Ovary (tissue), 7 donors: ENCODE measurements at regions not wholly inside any gene's neighbourhood (a gene's known extent, or its start where the extent isn't known, plus 50 kb on each side); places are given as distances from the start of the nearest gene placed in this dataset.

Source experiments
- DNase-seq, 5 donors: peaks; one replicate each; pipeline ENCODE4 v3.0.0-alpha.2; 2019 to 2020
- H3K27ac ChIP-seq, 2 donors: fragments of 200-600 bp; one replicate each; pipeline versions ENCODE4 v1.5.1 to v1.8.0; 2019 to 2022
- H3K27me3 ChIP-seq: fragments of 200-600 bp; one replicate; pipeline ENCODE4 v1.8.0; 2022
- H3K36me3 ChIP-seq: fragments of 200-600 bp; sonication (generic); one replicate; pipeline ENCODE4 v1.5.1; 2019
- H3K4me1 ChIP-seq: one replicate; pipeline ENCODE4 v1.8.1; 2013; ENCODE audit warnings: mild to moderate bottlenecking, moderate library complexity; ENCODE audit not compliant: insufficient read depth
- H3K4me3 ChIP-seq: fragments of 200-600 bp; sonication (generic); one replicate; pipeline ENCODE4 v1.5.1; 2017
- H3K9me3 ChIP-seq, 2 donors: fragments of 200-600 bp in 1 of 2; sonication (generic) in 1 of 2; one replicate each; pipeline versions ENCODE4 v1.5.1 to v1.8.1; 2013 to 2019; ENCODE audit warnings: mild to moderate bottlenecking in 1 of 2, moderate library complexity in 1 of 2
- EP300 ChIP-seq: sonication (generic); formaldehyde crosslinking; IDR thresholded peaks from one replicate; pipeline ENCODE4 v1.6.1; 2017; ENCODE audit warnings: antibody characterized with exemption
- POLR2A ChIP-seq: fragments of 450-650 bp; IDR thresholded peaks from one replicate; pipeline ENCODE4 v1.6.1; 2017; ENCODE audit warnings: antibody characterized with exemption, mild to moderate bottlenecking, moderate library complexity
- WGBS, 3 donors: extraction: QIAGEN DNeasy Blood & Tissue Kit in 1 of 3; methylation state at CpG; one replicate each; pipeline versions ENCODE4 v1.1.5 to v1.1.7; 2013 to 2017; 5-methylcytosine and 5-hydroxymethylcytosine counted together
- intact Hi-C, 4 donors: fragments of 100-400 bp; cut with DNase I; formaldehyde crosslinking; loops; one replicate each; pipeline versions ENCODE4 v1.11.0 to v1.15.1; 2022 to 2023
- TF ChIP-seq, protein P1 (sequence below), 3 donors: fragments of 450-650 bp in 2 of 3; fragments of 200-600 bp in 1 of 3; IDR thresholded peaks; one replicate each; pipeline versions ENCODE4 v1.5.1 to v1.8.0; 2016 to 2022; ENCODE audit warnings: antibody characterized with exemption in 3 of 3, mild to moderate bottlenecking in 1 of 3
- donor health status: DM: no; HTN: no; CAD: no; lungs with moderate emphysema.
- donor health status: DM: no; HTN: no; CAD: no.
- donor health status: Bipolar disorder and iron deficiency.
- donor health status: DM: no; HTN: no; CAD: no.
- donor health status: DM: yes; HTN: yes; CAD: no.

DNA sequence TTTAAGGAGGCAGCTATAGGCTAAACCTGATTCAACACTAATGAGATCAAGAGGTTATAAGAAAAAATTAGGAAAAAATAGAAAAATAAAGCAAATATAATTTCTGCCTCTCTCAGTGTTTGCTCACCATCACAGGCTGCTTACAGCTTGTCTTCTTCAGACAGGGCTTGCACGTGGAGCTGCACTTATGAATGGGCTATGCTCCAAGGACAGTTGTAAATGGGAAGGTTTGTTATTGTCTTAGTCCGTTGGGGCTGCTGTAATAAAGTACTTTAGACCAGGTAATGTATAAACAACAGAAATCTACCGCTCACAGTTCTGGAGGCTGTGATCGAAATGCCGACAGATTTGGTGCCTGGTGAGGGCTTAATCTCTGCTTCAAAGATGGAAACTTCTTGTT is 219.8 kb downstream of the NEBL start:
- H3K4me3 ChIP-seq = no peak overlapping the region
- no peaks in the 10 kb centered on the region for H3K9me3 ChIP-seq
- H3K27ac ChIP-seq = no peak overlapping the region
- intact Hi-C loops = no loop called here
- H3K36me3 ChIP-seq = no peaks in the 10 kb centered on the region
- TF ChIP-seq EP300 (no peak), POLR2A (no peak)
- TF ChIP-seq, protein P1, sequence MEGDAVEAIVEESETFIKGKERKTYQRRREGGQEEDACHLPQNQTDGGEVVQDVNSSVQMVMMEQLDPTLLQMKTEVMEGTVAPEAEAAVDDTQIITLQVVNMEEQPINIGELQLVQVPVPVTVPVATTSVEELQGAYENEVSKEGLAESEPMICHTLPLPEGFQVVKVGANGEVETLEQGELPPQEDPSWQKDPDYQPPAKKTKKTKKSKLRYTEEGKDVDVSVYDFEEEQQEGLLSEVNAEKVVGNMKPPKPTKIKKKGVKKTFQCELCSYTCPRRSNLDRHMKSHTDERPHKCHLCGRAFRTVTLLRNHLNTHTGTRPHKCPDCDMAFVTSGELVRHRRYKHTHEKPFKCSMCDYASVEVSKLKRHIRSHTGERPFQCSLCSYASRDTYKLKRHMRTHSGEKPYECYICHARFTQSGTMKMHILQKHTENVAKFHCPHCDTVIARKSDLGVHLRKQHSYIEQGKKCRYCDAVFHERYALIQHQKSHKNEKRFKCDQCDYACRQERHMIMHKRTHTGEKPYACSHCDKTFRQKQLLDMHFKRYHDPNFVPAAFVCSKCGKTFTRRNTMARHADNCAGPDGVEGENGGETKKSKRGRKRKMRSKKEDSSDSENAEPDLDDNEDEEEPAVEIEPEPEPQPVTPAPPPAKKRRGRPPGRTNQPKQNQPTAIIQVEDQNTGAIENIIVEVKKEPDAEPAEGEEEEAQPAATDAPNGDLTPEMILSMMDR (IDR thresholded peaks at IDR 0.05) = no peak
- H3K4me1 ChIP-seq = no peaks in the 10 kb centered on the region
- 64 to 69% (median 66%) methylated on average over 5 of the region's 5 CpGs for whole genome bisulfite sequencing, 3 donors
- no peak for DNase-seq
- H3K27me3 ChIP-seq = no peaks in the 10 kb centered on the region

DNA sequence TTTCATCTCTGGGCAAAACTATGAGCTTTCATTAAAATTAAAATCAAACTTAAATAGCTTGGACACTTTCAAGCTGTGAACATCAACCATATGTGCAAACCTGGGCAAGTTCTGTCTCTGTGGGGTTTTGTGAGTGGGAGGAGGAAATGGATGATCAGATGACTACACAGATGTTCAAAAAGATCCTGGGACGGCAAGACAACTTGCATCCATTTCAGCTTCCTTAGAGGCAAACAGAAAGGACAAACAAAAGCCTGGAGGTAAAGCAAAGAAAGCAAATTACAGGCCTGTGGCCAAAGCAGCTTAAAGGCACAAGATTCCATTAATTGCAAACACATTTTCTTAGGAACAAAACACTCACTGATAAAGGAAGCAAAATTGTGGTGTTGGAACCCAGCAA is 222.2 kb downstream of the NEBL start:
- no peak for DNase-seq
- 3 to 6% (median 5%) methylated on average over 1 of the region's 1 CpG for WGBS, 3 donors
- Histone ChIP-seq H3K27me3 (no peaks in the 10 kb centered on the region), H3K27ac (no peak overlapping the region), H3K4me1 (no peaks in the 10 kb centered on the region), H3K4me3 (no peak overlapping the region), H3K36me3 (no peaks in the 10 kb centered on the region), H3K9me3 (no peaks in the 10 kb centered on the region)
- no peak for TF ChIP-seq POLR2A
- intact Hi-C loops = no loop called here

DNA sequence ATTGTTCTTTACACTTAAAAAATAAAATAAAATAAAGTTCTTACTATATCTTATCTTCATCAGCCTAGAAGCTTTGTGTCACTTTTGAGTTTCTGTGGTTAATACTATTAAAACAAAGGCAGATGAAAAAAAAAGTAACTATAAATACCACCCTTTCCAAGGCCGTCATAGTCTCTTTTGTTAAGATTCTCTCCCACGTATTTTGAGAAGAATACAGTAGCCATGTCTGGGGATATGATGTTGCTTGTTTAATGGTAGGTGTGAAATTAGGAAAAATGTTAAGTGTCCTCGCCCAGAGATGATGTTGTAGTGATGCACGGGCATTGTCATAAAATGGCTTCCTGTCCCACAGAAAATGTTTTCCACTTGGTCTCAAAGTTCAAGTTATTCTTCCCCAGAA is 223.9 kb downstream of the NEBL start:
- Histone ChIP-seq H3K27me3 (no peaks in the 10 kb centered on the region), H3K36me3 (no peaks in the 10 kb centered on the region), H3K4me3 (no peak overlapping the region), H3K9me3 (no peaks in the 10 kb centered on the region), H3K4me1 (no peaks in the 10 kb centered on the region), H3K27ac (no peak overlapping the region)
- no peak for TF ChIP-seq EP300
- 60 to 66% (median 63%) methylated on average over 4 of the region's 4 CpGs for WGBS, 3 donors
- intact Hi-C loops = no loop called here
- no peak for DNase-seq

DNA sequence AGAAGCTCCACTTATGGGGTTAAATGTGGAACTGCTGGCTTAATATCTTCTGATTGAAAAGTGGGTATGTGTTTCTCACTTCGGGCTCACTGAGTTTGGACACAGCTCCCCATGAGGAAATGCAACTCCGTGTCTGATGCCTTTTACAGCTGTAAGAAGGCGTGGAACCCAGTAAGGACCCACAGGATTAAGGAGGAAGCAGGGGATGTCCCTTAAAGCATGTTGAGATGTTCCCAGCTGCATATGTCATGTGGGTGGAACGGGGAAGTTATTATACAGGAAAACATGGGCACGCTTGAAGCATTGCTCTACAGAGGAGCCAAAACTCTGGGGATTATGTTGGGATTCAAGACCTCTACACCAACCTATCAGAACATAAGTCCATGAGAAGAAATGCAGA is 224.4 kb downstream of the NEBL start:
- no peaks in the 10 kb centered on the region for H3K9me3 ChIP-seq

DNA sequence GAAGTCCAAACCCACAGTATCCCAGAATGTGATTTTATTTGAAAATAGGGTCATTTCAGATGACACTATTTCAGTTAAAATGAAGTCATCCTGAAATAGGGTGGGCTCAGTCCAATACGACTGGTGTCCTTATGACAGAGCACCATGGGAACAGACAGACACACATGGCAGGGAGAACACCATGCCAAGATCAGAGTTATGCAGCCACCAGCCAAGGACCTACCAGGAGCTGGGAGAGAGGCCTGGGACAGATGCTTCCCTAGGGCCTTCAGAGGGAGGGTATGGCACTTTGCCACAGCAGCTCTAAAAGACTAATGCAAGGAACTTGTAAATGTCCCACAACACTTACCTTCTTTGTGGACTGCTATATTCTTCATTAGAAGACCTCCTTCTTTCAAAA is 226.5 kb downstream of the NEBL start:
- no peak for TF ChIP-seq EP300
- TF ChIP-seq POLR2A = no peak
- TF ChIP-seq, protein P1 (IDR thresholded peaks at IDR 0.05) = no peak
- no peak overlapping the region for H3K27ac ChIP-seq
- H3K9me3 ChIP-seq = no peaks in the 10 kb centered on the region
- no peaks in the 10 kb centered on the region for H3K36me3 ChIP-seq
- intact Hi-C loops = no loop called here
- no peak for DNase-seq
- 88 to 95% (median 93%) methylated on average over 1 of the region's 1 CpG for WGBS, 3 donors
- H3K4me3 ChIP-seq = no peak overlapping the region
- H3K4me1 ChIP-seq = no peaks in the 10 kb centered on the region
- H3K27me3 ChIP-seq = no peaks in the 10 kb centered on the region

More for the DNA sequence above, 224.4 kb downstream of the NEBL start:
- no peak for DNase-seq
- H3K4me3 ChIP-seq = no peak overlapping the region
- no peaks in the 10 kb centered on the region for H3K36me3 ChIP-seq
- no peaks in the 10 kb centered on the region for H3K27me3 ChIP-seq
- intact Hi-C loops = no loop called here
- WGBS, 3 donors = 69 to 86% (median 77%) methylated on average over 5 of the region's 5 CpGs
- TF ChIP-seq, protein P1 (IDR thresholded peaks at IDR 0.05) = no peak
- TF ChIP-seq EP300 = no peak
- TF ChIP-seq POLR2A = no peak
- H3K4me1 ChIP-seq = no peaks in the 10 kb centered on the region
- no peak overlapping the region for H3K27ac ChIP-seq

DNA sequence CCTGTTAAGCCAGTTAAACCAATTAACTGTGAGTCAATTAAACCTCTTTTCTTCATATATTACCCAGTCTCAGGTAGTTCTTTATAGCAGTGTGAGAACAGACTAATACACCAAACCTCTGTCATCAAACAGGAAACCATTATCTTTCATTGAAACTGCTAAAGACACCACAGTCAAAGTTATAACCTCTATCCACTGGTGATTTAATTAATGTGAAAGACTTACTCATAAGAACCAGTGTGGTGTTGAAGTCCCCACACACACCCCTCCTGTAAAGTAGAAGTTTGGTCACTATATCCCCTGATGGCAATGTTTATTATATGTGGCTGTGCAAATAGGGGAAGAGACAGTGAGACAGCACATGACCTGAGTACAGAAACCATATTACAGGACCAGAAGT is 228.1 kb downstream of the NEBL start:
- DNase-seq = no peak
- TF ChIP-seq, protein P1 (IDR thresholded peaks at IDR 0.05) = no peak
- no peak for TF ChIP-seq EP300
- TF ChIP-seq POLR2A = no peak
- H3K9me3 ChIP-seq = no peaks in the 10 kb centered on the region
- no peaks in the 10 kb centered on the region for H3K36me3 ChIP-seq
- intact Hi-C loops = no loop called here
- no peaks in the 10 kb centered on the region for H3K27me3 ChIP-seq
- H3K27ac ChIP-seq = no peak overlapping the region
- H3K4me1 ChIP-seq = no peaks in the 10 kb centered on the region
- no peak overlapping the region for H3K4me3 ChIP-seq
